ENCODE measurements at regions not wholly inside any gene's neighbourhood (a gene's known extent, or its start where the extent isn't known, plus 50 kb on each side); places are given as distances from the start of the nearest gene placed in this dataset.

GRCh38 chr3:193762657-193763056 is 169.6 kb downstream of the OPA1 start:
- H3K27me3 Mint-ChIP-seq (ENCODE audit: low read depth): no peaks in the 10 kb centered on the region; the same call in none of the 2 replicates
- Histone ChIP-seq H3K79me2 (ENCODE audit: insufficient read depth, low read length) (no peaks in the 10 kb centered on the region), H2BK12ac (ENCODE audit: insufficient read length, low read depth, low read length) (no peak overlapping the region), H3K56ac (ENCODE audit: insufficient read length, low read depth, low read length) (no peak overlapping the region), H3K9ac (ENCODE audit: extremely low read depth, insufficient read length, low read length) (no peak overlapping the region), H3T11ph (ENCODE audit: low read length) (no peak overlapping the region), H3K27me3 (ENCODE audit: insufficient read depth, low read length) (no peaks in the 10 kb centered on the region), H2BK5ac (ENCODE audit: insufficient read length, low read length) (no peak overlapping the region), H2BK20ac (ENCODE audit: low read depth, low read length, poor library complexity, severe bottlenecking) (no peak overlapping the region), H2AFZ (ENCODE audit: low read length) (no peak overlapping the region), H4K20me1 (ENCODE audit: control insufficient read depth, insufficient read depth, insufficient read length) (no peaks in the 10 kb centered on the region), H3K4me2 (ENCODE audit: insufficient read depth, insufficient read length, low read length) (no peak overlapping the region), H3K14ac (ENCODE audit: insufficient read depth, low read length) (no peak overlapping the region), H3K4me1 (ENCODE audit: insufficient read depth, low read length) (no peaks in the 10 kb centered on the region), H4K91ac (ENCODE audit: insufficient read length, low read depth, low read length) (no peak overlapping the region), H3K9me3 (ENCODE audit: control insufficient read depth, low read depth, low read length) (no peaks in the 10 kb centered on the region), H2BK15ac (ENCODE audit: low read depth, low read length) (no peak overlapping the region), H2AK5ac (ENCODE audit: insufficient read length, low read length) (no peak overlapping the region), H3K23ac (ENCODE audit: insufficient read length, low read depth, low read length) (no peak overlapping the region), H3K18ac (ENCODE audit: insufficient read length, low read depth, low read length) (no peak overlapping the region), H3K27ac (ENCODE audit: insufficient read length, low read depth, low read length) (no peak overlapping the region), H3K23me2 (ENCODE audit: insufficient read length, low read depth, low read length, poor library complexity, severe bottlenecking) (no peaks in the 10 kb centered on the region), H2BK120ac (ENCODE audit: low read depth, low read length, poor library complexity, severe bottlenecking) (no peak overlapping the region), H4K5ac (ENCODE audit: insufficient read length, low read depth, low read length) (no peak overlapping the region), H3K4ac (ENCODE audit: low read depth, low read length) (no peak overlapping the region), H4K8ac (replicated peaks; ENCODE audit: insufficient read length, low read depth, low read length) (no peak overlapping the region), H3K79me1 (ENCODE audit: insufficient read depth, low read depth, low read length, poor library complexity, severe bottlenecking) (no peaks in the 10 kb centered on the region)
- H3K9me3 Mint-ChIP-seq: peaks cover 12 to 16% of the 10 kb centered on the region in 2 experiments
- no peak overlapping the region for H3K4me3 Mint-ChIP-seq
- no CpG with 5 or more reads among the region's 1 CpG for WGBS (ENCODE audit: extremely low coverage, insufficient read length, low lambda C conversion rate)
- H3K4me1 Mint-ChIP-seq: no peaks in the 10 kb centered on the region
- H3K27ac Mint-ChIP-seq: no peak overlapping the region
- no peak for TF ChIP-seq CTCF (conservative IDR thresholded peaks at IDR 0.05)
- H3K36me3 Mint-ChIP-seq (ENCODE audit: insufficient read depth in 1 of 3, low read depth in 3 of 3): peaks cover 0 to 16% (median 3%) of the 10 kb centered on the region in 3 experiments; a peak in 4 of 7 replicates
- DNase-seq: no peak

Data from H9 (cell line).